DOHH2 (cell line): ENCODE measurements at regions not wholly inside any gene's neighbourhood (a gene's known extent, or its start where the extent isn't known, plus 50 kb on each side); places are given as distances from the start of the nearest gene placed in this dataset.

Experiments
- H3F3A ChIP-seq: fragments of 200-600 bp; sonication (generic), shearing (Covaris generic); 2 replicates; pipeline ENCODE4 v1.6.0; 2016; ENCODE audit warnings: antibody characterized with exemption, mild to moderate bottlenecking; ENCODE audit not compliant: control insufficient read depth, insufficient read depth
- H3K27ac ChIP-seq: fragments of 200-600 bp; sonication (generic); 2 replicates; pipeline ENCODE4 v1.5.1; 2014; ENCODE audit warnings: low read depth, mild to moderate bottlenecking, low read length, moderate library complexity
- H3K27me3 ChIP-seq: fragments of 200-600 bp; sonication (generic); 2 replicates; pipeline ENCODE4 v1.6.1; 2014; ENCODE audit warnings: mild to moderate bottlenecking, low read length, mixed read lengths; ENCODE audit not compliant: control insufficient read depth
- H3K36me3 ChIP-seq: fragments of 200-600 bp; sonication (generic); 2 replicates; pipeline ENCODE4 v1.6.1; 2014; ENCODE audit warnings: mild to moderate bottlenecking, low read length, moderate library complexity, mixed read lengths; ENCODE audit not compliant: control insufficient read depth
- H3K4me1 ChIP-seq: fragments of 200-600 bp; sonication (generic); 2 replicates; pipeline ENCODE4 v1.6.1; 2014; ENCODE audit warnings: mild to moderate bottlenecking, low read length, mixed read lengths; ENCODE audit not compliant: control insufficient read depth
- H3K4me2 ChIP-seq: fragments of 200-600 bp; sonication (generic); 2 replicates; pipeline ENCODE4 v1.6.0; 2014; ENCODE audit warnings: mild to moderate bottlenecking, low read length, moderate library complexity
- H3K4me3 ChIP-seq: fragments of 200-600 bp; sonication (generic); 2 replicates; pipeline ENCODE4 v1.5.1; 2014; ENCODE audit warnings: mild to moderate bottlenecking, low read length, mixed read lengths
- H3K79me2 ChIP-seq: fragments of 200-600 bp; sonication (generic); 2 replicates; pipeline ENCODE4 v1.6.1; 2014; ENCODE audit warnings: mild to moderate bottlenecking, low read length, mixed read lengths; ENCODE audit not compliant: control insufficient read depth
- H3K9me2 ChIP-seq: fragments of 200-600 bp; sonication (generic); replicated peaks from 2 replicates; pipeline ENCODE4 v1.6.1; 2014; ENCODE audit warnings: mild to moderate bottlenecking, low read length, mixed read lengths; ENCODE audit not compliant: control insufficient read depth
- H3K9me3 ChIP-seq: fragments of 200-600 bp; sonication (generic); 2 replicates; pipeline ENCODE4 v1.6.1; 2014; ENCODE audit warnings: antibody characterized with exemption, low read length, mixed read lengths; ENCODE audit not compliant: control insufficient read depth, insufficient read depth
- H4K20me1 ChIP-seq: fragments of 200-600 bp; sonication (generic); 2 replicates; pipeline ENCODE4 v1.6.0; 2014; ENCODE audit warnings: low read depth, mild to moderate bottlenecking, antibody characterized with exemption, low read length, moderate library complexity; ENCODE audit not compliant: control insufficient read depth, insufficient read depth
- EZH2phosphoT487 ChIP-seq: fragments of 200-600 bp; sonication (generic); IDR thresholded peaks from 2 replicates; pipeline ENCODE4 v1.6.1; 2017; ENCODE audit warnings: borderline replicate concordance, mild to moderate bottlenecking, antibody characterized with exemption, low read length, moderate library complexity, mixed read lengths
- TF ChIP-seq, protein P1 (sequence below): fragments of 200-600 bp; sonication (generic); IDR thresholded peaks from one replicate; pipeline ENCODE4 v1.5.1; 2014; ENCODE audit warnings: antibody characterized with exemption, mild to moderate bottlenecking, low read depth, low read length; ENCODE audit not compliant: poor library complexity, severe bottlenecking

DNA sequence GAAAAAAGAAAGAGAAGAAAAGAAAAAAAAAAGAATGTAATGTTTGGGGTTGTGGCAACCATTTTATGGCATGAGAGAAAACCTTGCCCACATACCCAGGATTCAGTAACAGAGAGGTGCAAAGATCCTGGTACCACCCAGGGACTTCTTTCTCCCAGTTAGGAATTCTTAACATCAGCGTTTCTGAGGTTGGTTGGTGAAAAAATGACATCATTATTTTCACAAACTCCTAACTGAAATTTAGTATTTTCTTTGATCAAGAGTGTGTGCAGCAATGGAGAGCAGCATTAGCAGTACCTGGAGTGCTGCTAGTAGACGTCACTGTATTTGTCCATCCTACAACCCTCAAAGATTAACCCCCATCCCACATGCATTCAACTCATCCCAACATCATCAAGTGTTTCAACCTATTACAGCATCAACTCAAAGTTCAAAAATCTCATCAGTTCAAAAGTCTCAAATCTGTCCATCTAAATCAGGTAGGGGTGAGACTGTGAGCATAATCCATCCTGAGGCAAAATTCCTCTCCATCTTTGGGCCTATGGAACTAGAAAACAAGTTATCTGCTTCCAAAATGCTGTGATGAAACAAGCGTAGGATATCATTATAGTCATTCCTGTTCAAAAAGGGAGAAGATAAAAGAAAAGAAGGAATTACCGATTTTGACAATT, 60.1 kb upstream of the MSX2 start:
- Histone ChIP-seq H3K79me2 (no peaks in the 10 kb centered on the region), H3F3A (no peaks in the 10 kb centered on the region), H3K4me2 (no peak overlapping the region), H3K9me2 (no peaks in the 10 kb centered on the region), H3K4me3 (no peak overlapping the region), H3K9me3 (no peaks in the 10 kb centered on the region), H3K27ac (no peak overlapping the region), H3K4me1 (no peaks in the 10 kb centered on the region), H3K27me3 (no peaks in the 10 kb centered on the region), H3K36me3 (no peaks in the 10 kb centered on the region), H4K20me1 (no peaks in the 10 kb centered on the region)
- TF ChIP-seq, protein P1, sequence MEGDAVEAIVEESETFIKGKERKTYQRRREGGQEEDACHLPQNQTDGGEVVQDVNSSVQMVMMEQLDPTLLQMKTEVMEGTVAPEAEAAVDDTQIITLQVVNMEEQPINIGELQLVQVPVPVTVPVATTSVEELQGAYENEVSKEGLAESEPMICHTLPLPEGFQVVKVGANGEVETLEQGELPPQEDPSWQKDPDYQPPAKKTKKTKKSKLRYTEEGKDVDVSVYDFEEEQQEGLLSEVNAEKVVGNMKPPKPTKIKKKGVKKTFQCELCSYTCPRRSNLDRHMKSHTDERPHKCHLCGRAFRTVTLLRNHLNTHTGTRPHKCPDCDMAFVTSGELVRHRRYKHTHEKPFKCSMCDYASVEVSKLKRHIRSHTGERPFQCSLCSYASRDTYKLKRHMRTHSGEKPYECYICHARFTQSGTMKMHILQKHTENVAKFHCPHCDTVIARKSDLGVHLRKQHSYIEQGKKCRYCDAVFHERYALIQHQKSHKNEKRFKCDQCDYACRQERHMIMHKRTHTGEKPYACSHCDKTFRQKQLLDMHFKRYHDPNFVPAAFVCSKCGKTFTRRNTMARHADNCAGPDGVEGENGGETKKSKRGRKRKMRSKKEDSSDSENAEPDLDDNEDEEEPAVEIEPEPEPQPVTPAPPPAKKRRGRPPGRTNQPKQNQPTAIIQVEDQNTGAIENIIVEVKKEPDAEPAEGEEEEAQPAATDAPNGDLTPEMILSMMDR = no peak
- no peak for TF ChIP-seq EZH2phosphoT487

DNA sequence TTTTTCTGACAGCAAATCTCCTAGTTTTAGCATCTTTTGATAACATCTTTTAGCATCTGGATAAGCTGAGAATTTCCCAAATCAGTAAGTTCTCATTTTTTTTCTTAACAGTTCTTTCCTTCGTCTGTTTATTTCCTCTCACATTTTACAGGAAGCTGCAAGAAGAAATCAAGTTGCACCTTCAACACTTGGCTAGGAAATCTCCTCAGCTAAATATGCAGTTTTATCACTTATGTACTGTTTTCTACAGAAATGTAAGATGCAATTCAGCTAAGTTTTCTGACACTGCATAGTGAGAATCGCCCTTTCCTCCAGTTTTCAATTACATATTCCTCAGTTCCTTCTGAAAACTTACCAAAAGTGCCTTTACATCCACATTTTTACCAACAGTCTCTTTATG, 59.0 kb upstream of the MSX2 start:
- no peaks in the 10 kb centered on the region for H3K27me3 ChIP-seq
- no peak overlapping the region for H3K4me3 ChIP-seq
- no peaks in the 10 kb centered on the region for H3K36me3 ChIP-seq
- H3K9me2 ChIP-seq = no peaks in the 10 kb centered on the region
- TF ChIP-seq EZH2phosphoT487 = no peak
- TF ChIP-seq, protein P1 = no peak
- H3K9me3 ChIP-seq = no peaks in the 10 kb centered on the region
- no peak overlapping the region for H3K27ac ChIP-seq
- no peak overlapping the region for H3K4me2 ChIP-seq
- no peaks in the 10 kb centered on the region for H3F3A ChIP-seq
- no peaks in the 10 kb centered on the region for H3K79me2 ChIP-seq
- H3K4me1 ChIP-seq = no peaks in the 10 kb centered on the region
- no peaks in the 10 kb centered on the region for H4K20me1 ChIP-seq

DNA sequence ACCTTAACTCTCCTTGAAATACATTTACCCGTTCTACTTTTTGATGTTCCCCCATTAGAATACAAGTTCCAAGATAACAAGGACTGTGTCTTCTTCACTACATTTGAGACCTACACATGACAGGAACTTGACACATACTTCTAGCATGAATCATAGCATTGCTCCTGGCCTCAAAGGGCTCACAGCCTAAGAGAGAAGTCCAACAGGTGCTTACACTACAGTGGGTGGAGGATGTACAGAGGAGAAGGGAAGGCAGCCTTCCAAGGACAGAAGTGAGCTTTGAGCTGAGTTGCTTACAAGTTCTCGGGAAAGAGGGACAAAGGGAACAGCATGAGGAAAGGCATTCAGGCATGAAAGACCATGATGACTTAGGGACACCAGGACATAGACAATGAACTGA, 56.9 kb upstream of the MSX2 start:
- H3F3A ChIP-seq = no peaks in the 10 kb centered on the region
- H3K9me3 ChIP-seq = no peaks in the 10 kb centered on the region
- no peak overlapping the region for H3K27ac ChIP-seq
- H3K4me3 ChIP-seq = no peak overlapping the region
- H3K9me2 ChIP-seq = no peaks in the 10 kb centered on the region
- H3K4me1 ChIP-seq = no peaks in the 10 kb centered on the region
- no peaks in the 10 kb centered on the region for H3K27me3 ChIP-seq
- no peaks in the 10 kb centered on the region for H3K36me3 ChIP-seq
- H4K20me1 ChIP-seq = no peaks in the 10 kb centered on the region
- H3K79me2 ChIP-seq = no peaks in the 10 kb centered on the region
- H3K4me2 ChIP-seq = no peak overlapping the region
- TF ChIP-seq, protein P1 = no peak
- no peak for TF ChIP-seq EZH2phosphoT487
